ENCODE measurements at regions not wholly inside any gene's neighbourhood (a gene's known extent, or its start where the extent isn't known, plus 50 kb on each side); places are given as distances from the start of the nearest gene placed in this dataset.

- TF ChIP-seq CTCF (IDR thresholded peaks at IDR 0.05; ENCODE audit: insufficient read depth, low read length, severe bottlenecking) = no peak
- no peak overlapping the region for H3K4me3 ChIP-seq (ENCODE audit: low read depth, low read length)
- DNase-seq (ENCODE audit: low read depth) = no peak
- no peaks in the 10 kb centered on the region for H3K27me3 ChIP-seq (ENCODE audit: control insufficient read depth, insufficient read depth, low read length)
- no peaks in the 10 kb centered on the region for H3K36me3 ChIP-seq (ENCODE audit: control insufficient read depth, insufficient read depth, low read length)
- no peak for FAIRE-seq
These were observed 203.1 kb downstream of the BARHL2 start for GRCh38 chr1:90513956-90514355.

GRCh38 chr1:90512441-90512840 lies 204.7 kb downstream of the BARHL2 start:
- no peaks in the 10 kb centered on the region for H3K36me3 ChIP-seq (ENCODE audit: control insufficient read depth, insufficient read depth, low read length)
- DNase-seq (ENCODE audit: low read depth) (peak; percentile 25), FAIRE-seq (no peak)
- no peaks in the 10 kb centered on the region for H3K27me3 ChIP-seq (ENCODE audit: control insufficient read depth, insufficient read depth, low read length)
- no peak overlapping the region for H3K4me3 ChIP-seq (ENCODE audit: low read depth, low read length)
- TF ChIP-seq CTCF (IDR thresholded peaks at IDR 0.05; ENCODE audit: insufficient read depth, low read length, severe bottlenecking) = no peak

GRCh38 chr1:90510143-90510542 lies 207.0 kb downstream of the BARHL2 start:
- DNase-seq (ENCODE audit: low read depth) (no peak), FAIRE-seq (no peak)
- H3K4me3 ChIP-seq (ENCODE audit: low read depth, low read length) = no peak overlapping the region
- no peak for TF ChIP-seq CTCF (IDR thresholded peaks at IDR 0.05; ENCODE audit: insufficient read depth, low read length, severe bottlenecking)
- H3K27me3 ChIP-seq (ENCODE audit: control insufficient read depth, insufficient read depth, low read length) = no peaks in the 10 kb centered on the region
- H3K36me3 ChIP-seq (ENCODE audit: control insufficient read depth, insufficient read depth, low read length) = no peaks in the 10 kb centered on the region

- no peaks in the 10 kb centered on the region for H3K27me3 ChIP-seq (ENCODE audit: control insufficient read depth, insufficient read depth, low read length)
- no peak for TF ChIP-seq CTCF (IDR thresholded peaks at IDR 0.05; ENCODE audit: insufficient read depth, low read length, severe bottlenecking)
- FAIRE-seq (no peak), DNase-seq (ENCODE audit: low read depth) (no peak)
- H3K4me3 ChIP-seq (ENCODE audit: low read depth, low read length) = no peak overlapping the region
- H3K36me3 ChIP-seq (ENCODE audit: control insufficient read depth, insufficient read depth, low read length) = no peaks in the 10 kb centered on the region
These were observed 207.7 kb downstream of the BARHL2 start for GRCh38 chr1:90509225-90510048.

GRCh38 chr1:90508376-90509167 lies 208.5 kb downstream of the BARHL2 start:
- DNase-seq (ENCODE audit: low read depth) = no peak
- peak; percentile 32 for FAIRE-seq

More at GRCh38 chr1:90508376-90509167, 208.5 kb downstream of the BARHL2 start:
- no peak for TF ChIP-seq CTCF (IDR thresholded peaks at IDR 0.05; ENCODE audit: insufficient read depth, low read length, severe bottlenecking)
- Histone ChIP-seq H3K4me3 (ENCODE audit: low read depth, low read length) (no peak overlapping the region), H3K27me3 (ENCODE audit: control insufficient read depth, insufficient read depth, low read length) (no peaks in the 10 kb centered on the region), H3K36me3 (ENCODE audit: control insufficient read depth, insufficient read depth, low read length) (no peaks in the 10 kb centered on the region)
